HCT116 (cell line): ENCODE measurements at regions not wholly inside any gene's neighbourhood (a gene's known extent, or its start where the extent isn't known, plus 50 kb on each side); places are given as distances from the start of the nearest gene placed in this dataset.

Experiments
- ATAC-seq: fragments of 200-7000 bp; cut with Tn5 transposase; 2 replicates; pipeline ENCODE4 v1.9.1; 2020; ENCODE audit warnings: mild to moderate bottlenecking, moderate library complexity
- BruUV-seq: library from RNA; stranded (reverse); fragments of 400-500 nt; replicated peaks from 2 replicates; lab custom pipeline; 2021; lab: Mats Ljungman, UMichigan
- CTCF ChIA-PET: fragments of 300-600 bp; sonication (Branson Sonifier 250); formaldehyde crosslinking; loops from one replicate; lab custom pipeline; 2021; ENCODE audit warnings: antibody characterized with exemption; lab: Charles Lee
- POLR2A ChIA-PET: fragments of 300-600, 350-600 bp; sonication (Branson Sonifier 250); formaldehyde crosslinking; loops from one replicate; lab custom pipeline; 2021; ENCODE audit warnings: antibody characterized with exemption; lab: Charles Lee
- RAD21 ChIA-PET, 2 experiments: fragments of 300-600 bp; sonication (Branson Sonifier 250); formaldehyde crosslinking; loops; one replicate each; lab custom pipeline; 2023; ENCODE audit warnings: low total read pairs in 2 of 2; ENCODE audit not compliant: uncharacterized antibody in 2 of 2, unreplicated experiment in 2 of 2, low non-redundant PET in 1 of 2; lab: Charles Lee
- DNase-seq: peaks from one replicate; pipeline ENCODE4 v3.0.0-alpha.2; 2010; ENCODE audit warnings: low read depth, low spot score
- H2AFZ ChIP-seq: fragments of 200-600 bp; shearing (Covaris generic), sonication (generic); 2 replicates; pipeline ENCODE4 v1.6.1; 2017; ENCODE audit warnings: low read depth, mixed run types, mixed read lengths, antibody characterized with exemption, low read length; ENCODE audit not compliant: poor library complexity, severe bottlenecking
- H3K27ac ChIP-seq: 2 replicates; pipeline ENCODE4 v1.5.1; 2012; ENCODE audit warnings: low read depth, low read length
- H3K27me3 ChIP-seq: fragments of 200-600 bp; sonication (generic); 2 replicates; pipeline ENCODE4 v1.6.1; 2016; ENCODE audit warnings: mixed run types, low read length, mixed read lengths; ENCODE audit not compliant: insufficient read depth
- H3K36me3 ChIP-seq, 2 experiments: fragments of 200-500 bp in 1 of 2; fragments of 200-600 bp in 1 of 2; sonication (Bioruptor generic) in 1 of 2; sonication (generic) in 1 of 2; 2 replicates each; pipeline versions ENCODE4 v1.5.1 to v1.6.1; 2014 to 2016; ENCODE audit warnings: low read length in 2 of 2, inconsistent platforms in 1 of 2, mixed read lengths in 1 of 2, mixed run types in 1 of 2; ENCODE audit not compliant: insufficient read depth in 2 of 2, control insufficient read depth in 1 of 2
- H3K4me1 ChIP-seq, 2 experiments: fragments of 200-600 bp in 1 of 2; sonication (generic) in 1 of 2; 2 replicates each; pipeline versions ENCODE4 v1.5.1 to v1.6.1; 2012 to 2017; ENCODE audit warnings: low read length in 2 of 2, inconsistent platforms in 1 of 2, mild to moderate bottlenecking in 1 of 2, mixed read lengths in 1 of 2, mixed run types in 1 of 2, moderate library complexity in 1 of 2; ENCODE audit not compliant: insufficient read depth in 2 of 2, control insufficient read depth in 1 of 2
- H3K4me2 ChIP-seq: fragments of 200-600 bp; sonication (generic); 2 replicates; pipeline ENCODE4 v1.6.1; 2017; ENCODE audit warnings: mixed run types, low read length, mixed read lengths
- H3K4me3 ChIP-seq, 2 experiments: fragments of 200-600 bp in 1 of 2; sonication (generic) in 1 of 2; replicated peaks in 1 of 2; 2 replicates each; pipeline ENCODE4 v1.5.1; 2011 to 2016; ENCODE audit warnings: low read length in 2 of 2, control low read depth in 1 of 2, low read depth in 1 of 2, mild to moderate bottlenecking in 1 of 2, mixed read lengths in 1 of 2, mixed run types in 1 of 2
- H3K79me2 ChIP-seq: fragments of 200-600 bp; sonication (generic); 2 replicates; pipeline ENCODE4 v1.6.1; 2017; ENCODE audit warnings: mild to moderate bottlenecking, mixed run types, low read length, moderate library complexity, mixed read lengths; ENCODE audit not compliant: insufficient read depth
- H3K9ac ChIP-seq: fragments of 200-600 bp; sonication (generic); 2 replicates; pipeline ENCODE4 v1.6.1; 2016; ENCODE audit warnings: low read length, mixed read lengths
- H3K9me2 ChIP-seq: fragments of 200-600 bp; sonication (generic), shearing (Covaris generic); 2 replicates; pipeline ENCODE4 v1.6.1; 2017; ENCODE audit warnings: mixed run types, mild to moderate bottlenecking, moderate library complexity; ENCODE audit not compliant: insufficient read depth
- H3K9me3 ChIP-seq, 2 experiments: fragments of 200-500 bp in 1 of 2; fragments of 200-600 bp in 1 of 2; sonication (Bioruptor generic) in 1 of 2; sonication (generic) in 1 of 2; 2 replicates each; pipeline ENCODE4 v1.6.1; 2014 to 2017; ENCODE audit warnings: low read length in 2 of 2, mixed read lengths in 2 of 2, inconsistent platforms in 1 of 2, low read depth in 1 of 2, mild to moderate bottlenecking in 1 of 2, mixed run types in 1 of 2, moderate library complexity in 1 of 2; ENCODE audit not compliant: control insufficient read depth in 1 of 2, insufficient read depth in 1 of 2
- H4K20me1 ChIP-seq: fragments of 200-600 bp; sonication (generic), shearing (Covaris generic); 2 replicates; pipeline ENCODE4 v1.6.1; 2017; ENCODE audit warnings: mixed run types, mild to moderate bottlenecking, moderate library complexity; ENCODE audit not compliant: insufficient read depth
- ATF3 ChIP-seq: IDR thresholded peaks from 2 replicates; pipeline ENCODE4 v1.6.1; 2012
- CBX3 ChIP-seq: IDR thresholded peaks from 2 replicates; pipeline ENCODE4 v1.6.1; 2012; ENCODE audit warnings: low read depth
- CEBPB ChIP-seq: IDR thresholded peaks from 2 replicates; pipeline ENCODE4 v1.6.1; 2012; ENCODE audit warnings: low read depth
- CTCF ChIP-seq, 3 experiments: fragments of 200-600 bp in 1 of 3; sonication (generic) in 1 of 3; IDR thresholded peaks in 2 of 3; conservative IDR thresholded peaks in 1 of 3; 2 replicates each; pipeline ENCODE4 v1.5.1; 2012 to 2017; ENCODE audit warnings: low read depth in 2 of 3, low read length in 2 of 3, antibody characterized with exemption in 1 of 3, borderline replicate concordance in 1 of 3, control low read depth in 1 of 3, mild to moderate bottlenecking in 1 of 3, mixed read lengths in 1 of 3, mixed run types in 1 of 3, moderate library complexity in 1 of 3; ENCODE audit not compliant: insufficient read depth in 1 of 3
- EGR1 ChIP-seq: IDR thresholded peaks from 2 replicates; pipeline ENCODE4 v1.6.1; 2012; ENCODE audit warnings: low read depth
- ELF1 ChIP-seq: IDR thresholded peaks from 2 replicates; pipeline ENCODE4 v1.6.1; 2012; ENCODE audit warnings: low read depth, borderline replicate concordance
- EZH2phosphoT487 ChIP-seq: fragments of 200-600 bp; IDR thresholded peaks from 2 replicates; pipeline ENCODE4 v1.6.1; 2018; ENCODE audit warnings: antibody characterized with exemption, borderline replicate concordance
- JUND ChIP-seq: IDR thresholded peaks from 2 replicates; pipeline ENCODE4 v1.6.1; 2012
- POLR2A ChIP-seq: IDR thresholded peaks from 2 replicates; pipeline ENCODE4 v1.7.0; 2011; ENCODE audit warnings: borderline replicate concordance; ENCODE audit not compliant: insufficient read depth, insufficient read length; ENCODE audit errors: extremely low read depth
- POLR2AphosphoS5 ChIP-seq: IDR thresholded peaks from 2 replicates; pipeline ENCODE4 v1.6.1; 2011; ENCODE audit warnings: mild to moderate bottlenecking, low read depth, low read length, moderate library complexity
- REST ChIP-seq: IDR thresholded peaks from 2 replicates; pipeline ENCODE4 v1.6.1; 2012; ENCODE audit warnings: low read depth
- SIN3A ChIP-seq: IDR thresholded peaks from 2 replicates; pipeline ENCODE4 v1.6.1; 2012; ENCODE audit warnings: low read depth
- SP1 ChIP-seq: IDR thresholded peaks from 2 replicates; pipeline ENCODE4 v1.6.1; 2012; ENCODE audit warnings: low read depth
- SRF ChIP-seq: IDR thresholded peaks from 2 replicates; pipeline ENCODE4 v1.6.1; 2012; ENCODE audit warnings: low read depth
- TCF7L2 ChIP-seq: IDR thresholded peaks from 2 replicates; pipeline ENCODE4 v1.7.0; 2011; ENCODE audit warnings: borderline replicate concordance, inconsistent platforms; ENCODE audit not compliant: insufficient read depth, insufficient read length; ENCODE audit errors: extremely low read depth
- YY1 ChIP-seq: IDR thresholded peaks from 2 replicates; pipeline ENCODE4 v1.6.1; 2011; ENCODE audit warnings: low read length, low read depth, moderate library complexity, mild to moderate bottlenecking; ENCODE audit not compliant: insufficient replicate concordance; ENCODE audit errors: extremely low read depth
- ZFX ChIP-seq: fragments of 450-650 bp; IDR thresholded peaks from 2 replicates; pipeline ENCODE4 v1.6.1; 2017
- intact Hi-C: fragments of 100-400 bp; cut with micrococcal nuclease; formaldehyde crosslinking; loops from 2 replicates; pipeline ENCODE4 v1.10.0; 2022
- TF ChIP-seq, protein P1 (sequence below): IDR thresholded peaks from 2 replicates; pipeline ENCODE4 v1.6.1; 2012

DNA sequence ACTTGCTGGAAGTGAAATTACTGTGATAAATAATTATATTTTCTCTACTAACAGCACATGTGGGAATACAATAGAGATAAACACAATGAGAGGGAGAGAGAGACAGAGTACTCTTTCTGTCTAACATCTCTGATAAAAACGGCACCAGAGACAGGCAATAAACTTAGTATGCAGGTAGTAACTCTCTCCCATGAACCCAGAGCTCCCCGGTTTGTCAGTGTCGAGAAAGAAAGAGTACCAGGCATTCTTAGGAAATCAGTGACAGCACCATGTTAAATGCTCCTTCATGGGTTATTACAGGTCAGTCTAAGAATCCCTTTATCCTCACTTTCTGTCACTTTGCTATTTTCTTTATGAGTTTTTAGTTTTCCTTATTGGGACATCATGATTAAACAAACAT, 110.7 kb upstream of the EPHA3 start:
- H3K9me2 ChIP-seq: no peaks in the 10 kb centered on the region
- no peak for TF ChIP-seq EZH2phosphoT487
- TF ChIP-seq EGR1: no peak
- TF ChIP-seq SIN3A: no peak
- H3K4me2 ChIP-seq: no peak overlapping the region
- no peaks in the 10 kb centered on the region for H3K4me1 ChIP-seq
- no TSS peak for BruUV-seq
- intact Hi-C loops: no loop called here
- no peak overlapping the region for H3K4me3 ChIP-seq
- no peak overlapping the region for H3K27ac ChIP-seq
- POLR2A ChIA-PET: no interaction called here
- ATAC-seq (no peak), DNase-seq (no peak)
- no peaks in the 10 kb centered on the region for H4K20me1 ChIP-seq
- RAD21 ChIA-PET: no interaction called here
- CTCF ChIA-PET: no interaction called here
- H2AFZ ChIP-seq: no peak overlapping the region
- no peaks in the 10 kb centered on the region for H3K36me3 ChIP-seq
- H3K9me3 ChIP-seq: peaks cover 7 to 21% of the 10 kb centered on the region in 2 experiments; a peak in 2 of 4 replicates
- no peaks in the 10 kb centered on the region for H3K27me3 ChIP-seq
- no peak overlapping the region for H3K9ac ChIP-seq
- H3K79me2 ChIP-seq: no peaks in the 10 kb centered on the region

GRCh38 chr3:88997260-88997659, 110.2 kb upstream of the EPHA3 start:
- no peaks in the 10 kb centered on the region for H3K9me2 ChIP-seq
- intact Hi-C loops: no loop called here
- ATAC-seq (no peak), DNase-seq (no peak)
- H3K4me2 ChIP-seq: no peak overlapping the region
- H3K9ac ChIP-seq: no peak overlapping the region
- ChIA-PET POLR2A (no interaction called here), RAD21 (no interaction called here), CTCF (no interaction called here)
- no peak overlapping the region for H2AFZ ChIP-seq
- BruUV-seq: no TSS peak
- H4K20me1 ChIP-seq: no peaks in the 10 kb centered on the region
- H3K27me3 ChIP-seq: no peaks in the 10 kb centered on the region
- H3K27ac ChIP-seq: no peak overlapping the region
- no peak overlapping the region for H3K4me3 ChIP-seq
- peaks cover 7 to 21% of the 10 kb centered on the region in 2 experiments; a peak in 2 of 4 replicates for H3K9me3 ChIP-seq
- H3K4me1 ChIP-seq: no peaks in the 10 kb centered on the region
- H3K79me2 ChIP-seq: no peaks in the 10 kb centered on the region
- H3K36me3 ChIP-seq: no peaks in the 10 kb centered on the region
- no peak for TF ChIP-seq REST
- TF ChIP-seq POLR2AphosphoS5: no peak
- TF ChIP-seq TCF7L2: no peak
- TF ChIP-seq SP1: no peak
- no peak for TF ChIP-seq ZFX
- no peak for TF ChIP-seq ELF1
- TF ChIP-seq POLR2A: no peak
- no peak for TF ChIP-seq SRF
- TF ChIP-seq CEBPB: no peak
- no peak for TF ChIP-seq YY1
- no peak for TF ChIP-seq JUND
- TF ChIP-seq CBX3: no peak
- TF ChIP-seq CTCF (IDR thresholded peaks at IDR 0.05 in 2 of 3, conservative IDR thresholded peaks at IDR 0.05 in 1 of 3; ENCODE audit: borderline replicate concordance in 1 of 3, insufficient read depth in 1 of 3, low read depth in 2 of 3, low read length in 2 of 3): no peak
- TF ChIP-seq, protein P1, sequence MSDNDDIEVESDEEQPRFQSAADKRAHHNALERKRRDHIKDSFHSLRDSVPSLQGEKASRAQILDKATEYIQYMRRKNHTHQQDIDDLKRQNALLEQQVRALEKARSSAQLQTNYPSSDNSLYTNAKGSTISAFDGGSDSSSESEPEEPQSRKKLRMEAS: no peak
- TF ChIP-seq ATF3: no peak
